B cell (primary cell): ENCODE measurements at regions not wholly inside any gene's neighbourhood (a gene's known extent, or its start where the extent isn't known, plus 50 kb on each side); places are given as distances from the start of the nearest gene placed in this dataset.

Experiments used
- ATAC-seq: fragments of 200-7000 bp; cut with Tn5 transposase; one replicate; pipeline ENCODE4 v1.10.0; 2021; ENCODE audit warnings: low read depth, mild to moderate bottlenecking, moderate number of reproducible peaks, moderate library complexity
- CTCF ChIA-PET: fragments of 350-600 bp; sonication (Branson Sonifier 250); formaldehyde crosslinking; loops from one replicate; lab custom pipeline; 2021; ENCODE audit warnings: antibody characterized with exemption, inconsistent platforms; lab: Charles Lee
- POLR2A ChIA-PET: fragments of 350-600 bp; sonication (Branson Sonifier 250); formaldehyde crosslinking; loops from one replicate; lab custom pipeline; 2021; ENCODE audit warnings: antibody characterized with exemption; lab: Charles Lee
- DNase-seq: peaks from one replicate; pipeline ENCODE4 v3.0.0; 2013
- H2AFZ ChIP-seq: 2 replicates; pipeline ENCODE4 v1.6.1; 2012; ENCODE audit warnings: mild to moderate bottlenecking, low read depth, low read length; ENCODE audit not compliant: insufficient read depth, poor library complexity, severe bottlenecking
- H3K27ac ChIP-seq, 2 donors: 1 replicate in 1 of 2; 2 replicates in 1 of 2; pipeline ENCODE4 v1.5.1; 2012 to 2013; ENCODE audit warnings: low read length in 2 of 2, mild to moderate bottlenecking in 2 of 2, moderate library complexity in 1 of 2
- H3K27me3 ChIP-seq, 4 experiments: fragments of 200-600 bp in 1 of 4; sonication (generic) in 1 of 4; replicated peaks in 1 of 4; 1 replicate in 2 of 4; 2 replicates in 2 of 4; pipeline versions ENCODE4 v1.6.1 to v1.7.0; 2013 to 2016; ENCODE audit warnings: low read length in 3 of 4, mild to moderate bottlenecking in 2 of 4, mixed read lengths in 1 of 4, moderate library complexity in 1 of 4; ENCODE audit not compliant: insufficient read depth in 4 of 4, control insufficient read depth in 3 of 4; ENCODE audit errors: control extremely low read depth in 1 of 4
- H3K36me3 ChIP-seq, 2 experiments: replicated peaks in 1 of 2; 1 replicate in 1 of 2; 2 replicates in 1 of 2; pipeline versions ENCODE4 v1.6.1 to v1.7.1; 2013; ENCODE audit warnings: low read length in 1 of 2; ENCODE audit not compliant: insufficient read depth in 2 of 2, control insufficient read depth in 1 of 2; ENCODE audit errors: control extremely low read depth in 1 of 2, extremely low read depth in 1 of 2
- H3K4me1 ChIP-seq, 2 donors: fragments of 200-600 bp in 1 of 2; sonication (generic) in 1 of 2; 1 replicate in 1 of 2; 2 replicates in 1 of 2; pipeline versions ENCODE4 v1.5.1 to v1.6.1; 2013 to 2017; ENCODE audit warnings: low read length in 2 of 2; ENCODE audit not compliant: control insufficient read depth in 2 of 2, insufficient read depth in 2 of 2
- H3K4me2 ChIP-seq: replicated peaks from 2 replicates; pipeline ENCODE3; 2012; ENCODE audit warnings: mild to moderate bottlenecking, low read depth, low read length; ENCODE audit not compliant: poor library complexity, severe bottlenecking
- H3K4me3 ChIP-seq, 5 experiments: fragments of 200-600 bp in 1 of 5; sonication (generic) in 1 of 5; 1 replicate in 3 of 5; 2 replicates in 2 of 5; pipeline versions ENCODE4 v1.5.1 to v1.7.0; 2011 to 2016; ENCODE audit warnings: low read length in 4 of 5, mild to moderate bottlenecking in 4 of 5, low read depth in 2 of 5, control low read depth in 1 of 5, moderate library complexity in 1 of 5; ENCODE audit not compliant: insufficient read depth in 1 of 5; ENCODE audit errors: control extremely low read depth in 1 of 5, extremely low read depth in 1 of 5
- H3K79me2 ChIP-seq: fragments of 200-600 bp; sonication (generic); one replicate; pipeline ENCODE4 v1.6.0; 2016; ENCODE audit warnings: low read length; ENCODE audit not compliant: control insufficient read depth, insufficient read depth
- H3K9ac ChIP-seq: fragments of 200-600 bp; sonication (generic); 2 replicates; pipeline ENCODE4 v1.6.1; 2017; ENCODE audit warnings: mild to moderate bottlenecking, low read length, moderate library complexity
- H3K9me3 ChIP-seq, 3 donors: one replicate each; pipeline versions ENCODE4 v1.6.1 to v1.7.1; 2013; ENCODE audit warnings: low read length in 2 of 3; ENCODE audit not compliant: control insufficient read depth in 2 of 3, insufficient read depth in 1 of 3; ENCODE audit errors: control extremely low read depth in 1 of 3
- H4K20me1 ChIP-seq: 2 replicates; pipeline ENCODE4 v1.6.0; 2012; ENCODE audit warnings: mild to moderate bottlenecking, low read length; ENCODE audit not compliant: insufficient read depth, control insufficient read depth, poor library complexity, severe bottlenecking
- H3K27ac Mint-ChIP-seq: one replicate; pipeline ENCODE4 v1.8.0; 2021; ENCODE audit warnings: mixed read lengths
- H3K27me3 Mint-ChIP-seq: one replicate; pipeline ENCODE4 v1.8.0; 2021; ENCODE audit warnings: mixed read lengths
- H3K4me1 Mint-ChIP-seq: one replicate; pipeline ENCODE4 v1.8.0; 2021; ENCODE audit warnings: mixed read lengths
- H3K4me3 Mint-ChIP-seq: one replicate; pipeline ENCODE4 v1.8.0; 2021; ENCODE audit warnings: mixed read lengths
- H3K9me3 Mint-ChIP-seq: one replicate; pipeline ENCODE4 v1.8.0; 2022; ENCODE audit warnings: mixed read lengths; ENCODE audit not compliant: insufficient read depth
- EZH2 ChIP-seq: IDR thresholded peaks from 2 replicates; pipeline ENCODE4 v1.6.1; 2012; ENCODE audit warnings: borderline replicate concordance, low read depth, mild to moderate bottlenecking, moderate library complexity, low read length; ENCODE audit not compliant: insufficient read depth, poor library complexity, severe bottlenecking
- WGBS: methylation state at CpG from one replicate; pipeline ENCODE4 v1.1.5; 2013; ENCODE audit warnings: missing lambda C conversion rate; ENCODE audit not compliant: insufficient coverage; 5-methylcytosine and 5-hydroxymethylcytosine counted together
- intact Hi-C: fragments of 100-400 bp; cut with micrococcal nuclease; formaldehyde crosslinking; loops from one replicate; pipeline ENCODE4 v1.10.0; 2022
- TF ChIP-seq, protein P1 (sequence below): fragments of 200-600 bp; IDR thresholded peaks from one replicate; pipeline ENCODE4 v1.8.0; 2022; ENCODE audit warnings: antibody characterized with exemption, mild to moderate bottlenecking

DNA sequence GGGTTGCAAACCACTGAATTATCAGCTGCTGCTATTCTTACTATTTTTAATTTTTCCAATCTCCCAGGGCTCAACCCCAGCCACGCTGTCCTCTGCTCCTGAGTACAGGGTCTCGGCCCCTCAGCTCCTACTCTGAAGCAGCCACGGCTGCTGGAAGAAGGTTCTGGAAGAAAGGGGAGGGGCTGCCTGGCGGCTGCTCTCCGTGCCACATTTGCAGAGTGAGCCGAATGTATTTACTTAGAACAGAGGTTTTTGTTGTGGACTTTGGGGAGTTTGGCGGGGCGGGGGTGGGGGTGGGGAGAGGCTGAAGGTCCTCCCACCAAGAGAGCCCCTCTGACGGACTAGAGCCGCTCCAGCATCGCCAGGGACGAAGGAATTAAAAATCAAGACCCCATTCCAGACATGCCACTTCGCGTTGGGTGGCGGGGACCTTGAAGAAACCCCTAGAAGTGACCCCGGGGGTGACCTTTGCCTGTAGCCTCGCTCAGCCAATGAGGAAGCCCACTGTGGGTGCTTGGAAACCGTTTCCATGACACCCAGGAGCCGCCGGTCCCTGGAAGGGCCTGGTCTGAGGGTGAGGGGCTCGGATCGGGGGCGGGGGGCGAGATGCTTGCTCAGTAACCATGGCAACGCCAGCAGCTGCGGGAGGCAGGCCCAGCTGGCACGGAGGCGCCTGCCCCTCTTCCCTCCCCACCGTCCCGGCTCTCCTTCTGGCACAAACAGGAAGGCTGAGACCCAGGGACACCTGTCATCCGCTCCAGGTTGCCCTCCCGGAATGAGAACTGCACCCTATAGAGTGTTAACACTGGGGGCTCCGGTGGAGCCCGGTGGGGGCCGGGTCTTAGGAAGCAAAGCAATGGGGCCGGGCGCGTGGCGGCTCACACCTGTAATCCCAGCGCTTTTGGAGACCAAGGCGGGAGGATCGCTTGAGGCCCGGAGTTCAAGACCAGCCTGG is 54.2 kb upstream of the PTPRS start:
- ChIA-PET POLR2A (no interaction called here), CTCF (interaction anchor here (0.6 kb wide), 2 partner anchors 44 to 535 kb away, joined by 3 read pairs; no protein-coding TSS in a partner anchor)
- 16% methylated on average over 33 of the region's 43 CpGs for WGBS
- Mint-ChIP-seq H3K9me3 (no peaks in the 10 kb centered on the region), H3K4me1 (no peaks in the 10 kb centered on the region), H3K4me3 (no peak overlapping the region), H3K27ac (no peak overlapping the region), H3K27me3 (peaks cover 50% of the 10 kb centered on the region)
- Histone ChIP-seq H4K20me1 (no peaks in the 10 kb centered on the region), H3K27ac (no peak overlapping the region), H3K4me1 (no peaks in the 10 kb centered on the region), H3K9me3 (peaks cover 0 to 17% (median 0%) of the 10 kb centered on the region in 3 donors), H3K27me3 (peaks cover 0 to 54% (median 9%) of the 10 kb centered on the region in 4 experiments), H3K9ac (no peak overlapping the region), H2AFZ (no peak overlapping the region), H3K4me2 (no peak overlapping the region), H3K36me3 (no peaks in the 10 kb centered on the region), H3K79me2 (no peaks in the 10 kb centered on the region), H3K4me3 (no peak overlapping the region)
- DNase-seq (no peak), ATAC-seq (no peak)
- TF ChIP-seq, protein P1, sequence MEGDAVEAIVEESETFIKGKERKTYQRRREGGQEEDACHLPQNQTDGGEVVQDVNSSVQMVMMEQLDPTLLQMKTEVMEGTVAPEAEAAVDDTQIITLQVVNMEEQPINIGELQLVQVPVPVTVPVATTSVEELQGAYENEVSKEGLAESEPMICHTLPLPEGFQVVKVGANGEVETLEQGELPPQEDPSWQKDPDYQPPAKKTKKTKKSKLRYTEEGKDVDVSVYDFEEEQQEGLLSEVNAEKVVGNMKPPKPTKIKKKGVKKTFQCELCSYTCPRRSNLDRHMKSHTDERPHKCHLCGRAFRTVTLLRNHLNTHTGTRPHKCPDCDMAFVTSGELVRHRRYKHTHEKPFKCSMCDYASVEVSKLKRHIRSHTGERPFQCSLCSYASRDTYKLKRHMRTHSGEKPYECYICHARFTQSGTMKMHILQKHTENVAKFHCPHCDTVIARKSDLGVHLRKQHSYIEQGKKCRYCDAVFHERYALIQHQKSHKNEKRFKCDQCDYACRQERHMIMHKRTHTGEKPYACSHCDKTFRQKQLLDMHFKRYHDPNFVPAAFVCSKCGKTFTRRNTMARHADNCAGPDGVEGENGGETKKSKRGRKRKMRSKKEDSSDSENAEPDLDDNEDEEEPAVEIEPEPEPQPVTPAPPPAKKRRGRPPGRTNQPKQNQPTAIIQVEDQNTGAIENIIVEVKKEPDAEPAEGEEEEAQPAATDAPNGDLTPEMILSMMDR, result no peak
- TF ChIP-seq EZH2, result no peak
- intact Hi-C loops, result no loop called here

DNA sequence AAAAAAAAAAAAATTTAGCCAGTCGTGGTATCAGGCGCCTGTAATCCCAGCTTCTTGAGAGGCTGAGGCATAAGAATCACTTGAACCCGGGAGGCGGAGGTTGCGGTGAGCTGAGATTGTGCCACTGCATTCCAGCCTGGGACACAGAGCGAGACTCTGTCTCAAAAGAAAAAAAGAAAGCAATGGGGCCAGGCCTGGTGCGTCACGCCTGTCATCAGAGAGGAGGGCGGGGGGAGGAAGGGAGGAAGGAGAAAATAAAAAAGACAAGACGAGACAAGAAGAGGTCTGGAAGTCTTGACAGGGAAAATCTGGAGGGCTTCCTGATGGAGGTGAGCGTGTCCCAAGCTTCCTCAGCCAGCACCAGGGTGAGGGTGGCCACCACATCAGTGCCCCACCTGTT is 54.9 kb upstream of the PTPRS start:
- Mint-ChIP-seq H3K27me3 (peaks cover 50% of the 10 kb centered on the region), H3K4me1 (no peaks in the 10 kb centered on the region), H3K4me3 (no peak overlapping the region), H3K9me3 (no peaks in the 10 kb centered on the region), H3K27ac (no peak overlapping the region)
- no peak for DNase-seq
- H2AFZ ChIP-seq, result no peak overlapping the region
- H3K4me1 ChIP-seq, result no peaks in the 10 kb centered on the region
- POLR2A ChIA-PET, result no interaction called here
- CTCF ChIA-PET, result interaction anchor here (0.6 kb wide), 1 partner anchor 536 kb away, joined by 3 read pairs; no protein-coding TSS in a partner anchor
- no peaks in the 10 kb centered on the region for H4K20me1 ChIP-seq
- intact Hi-C loops, result no loop called here
- H3K9me3 ChIP-seq, result peaks cover 0 to 17% (median 0%) of the 10 kb centered on the region in 3 donors
- no peak for TF ChIP-seq EZH2
- TF ChIP-seq, protein P1, result no peak
- peaks cover 0 to 54% (median 9%) of the 10 kb centered on the region in 4 experiments for H3K27me3 ChIP-seq
- H3K4me3 ChIP-seq, result no peak overlapping the region
- H3K27ac ChIP-seq, result no peak overlapping the region
- H3K79me2 ChIP-seq, result no peaks in the 10 kb centered on the region
- ATAC-seq, result no peak
- no peak overlapping the region for H3K9ac ChIP-seq
- H3K36me3 ChIP-seq, result no peaks in the 10 kb centered on the region
- H3K4me2 ChIP-seq, result no peak overlapping the region
- 58% methylated on average over 11 of the region's 11 CpGs for WGBS
